OCI-LY7 (cell line): ENCODE measurements at regions not wholly inside any gene's neighbourhood (a gene's known extent, or its start where the extent isn't known, plus 50 kb on each side); places are given as distances from the start of the nearest gene placed in this dataset.

Experiments used
- EZH2phosphoT487 ChIP-seq: fragments of 200-600 bp; sonication (generic); IDR thresholded peaks from 2 replicates; pipeline ENCODE4 v1.6.1; 2018; ENCODE audit warnings: low read depth, borderline replicate concordance, mild to moderate bottlenecking, mixed run types, antibody characterized with exemption, low read length, moderate library complexity, mixed read lengths
- TF ChIP-seq, protein P1 (sequence below): fragments of 200-600 bp; sonication (generic); conservative IDR thresholded peaks from 2 replicates; pipeline ENCODE4 v1.5.1; 2014; ENCODE audit warnings: mild to moderate bottlenecking, antibody characterized with exemption, low read length, moderate library complexity, mixed read lengths

DNA sequence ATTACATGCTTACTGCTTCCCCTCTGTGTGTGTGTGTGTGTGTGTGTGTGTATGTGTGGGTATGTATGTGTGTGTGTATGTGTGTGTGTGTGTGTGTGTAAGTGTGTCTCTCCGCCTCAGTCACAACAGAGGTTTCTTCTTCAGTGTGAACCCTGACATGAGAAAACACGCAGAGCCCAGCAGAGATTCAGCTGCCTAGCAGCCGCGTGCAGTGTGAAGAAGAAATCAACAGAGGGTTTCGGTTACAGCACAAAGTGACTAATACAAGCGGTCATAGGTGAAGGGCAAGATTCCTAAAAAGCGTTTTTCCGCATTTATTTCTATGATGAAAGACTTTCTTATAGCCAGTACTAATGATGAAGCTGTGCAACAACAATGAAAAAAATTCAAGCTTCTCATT, 55.3 kb upstream of the ZFP42 start:
- TF ChIP-seq, protein P1, sequence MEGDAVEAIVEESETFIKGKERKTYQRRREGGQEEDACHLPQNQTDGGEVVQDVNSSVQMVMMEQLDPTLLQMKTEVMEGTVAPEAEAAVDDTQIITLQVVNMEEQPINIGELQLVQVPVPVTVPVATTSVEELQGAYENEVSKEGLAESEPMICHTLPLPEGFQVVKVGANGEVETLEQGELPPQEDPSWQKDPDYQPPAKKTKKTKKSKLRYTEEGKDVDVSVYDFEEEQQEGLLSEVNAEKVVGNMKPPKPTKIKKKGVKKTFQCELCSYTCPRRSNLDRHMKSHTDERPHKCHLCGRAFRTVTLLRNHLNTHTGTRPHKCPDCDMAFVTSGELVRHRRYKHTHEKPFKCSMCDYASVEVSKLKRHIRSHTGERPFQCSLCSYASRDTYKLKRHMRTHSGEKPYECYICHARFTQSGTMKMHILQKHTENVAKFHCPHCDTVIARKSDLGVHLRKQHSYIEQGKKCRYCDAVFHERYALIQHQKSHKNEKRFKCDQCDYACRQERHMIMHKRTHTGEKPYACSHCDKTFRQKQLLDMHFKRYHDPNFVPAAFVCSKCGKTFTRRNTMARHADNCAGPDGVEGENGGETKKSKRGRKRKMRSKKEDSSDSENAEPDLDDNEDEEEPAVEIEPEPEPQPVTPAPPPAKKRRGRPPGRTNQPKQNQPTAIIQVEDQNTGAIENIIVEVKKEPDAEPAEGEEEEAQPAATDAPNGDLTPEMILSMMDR: no peak
- no peak for TF ChIP-seq EZH2phosphoT487
